ENCODE measurements at regions not wholly inside any gene's neighbourhood (a gene's known extent, or its start where the extent isn't known, plus 50 kb on each side); places are given as distances from the start of the nearest gene placed in this dataset.

DNA sequence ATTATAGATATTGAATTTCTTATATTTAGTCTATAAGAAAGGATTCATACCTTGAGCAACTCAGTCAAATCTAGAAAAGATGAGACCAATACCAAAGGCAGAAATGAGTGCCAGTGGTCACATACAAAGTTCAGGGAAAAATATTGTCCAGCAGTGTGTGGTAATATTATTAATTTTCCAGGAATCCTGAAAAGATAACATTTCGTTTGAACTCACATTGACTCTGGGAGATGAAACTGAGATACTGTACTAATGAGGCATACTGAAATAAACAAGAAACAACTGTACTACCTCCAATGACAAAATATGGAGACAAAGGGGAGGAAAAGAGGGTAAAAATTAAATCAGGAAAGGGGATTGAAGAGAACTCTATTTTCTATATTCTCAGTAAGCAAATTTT lies 212.4 kb downstream of the TRAM1L1 start:
- no peak for DNase-seq
- Mint-ChIP-seq H3K4me1 (no peaks in the 10 kb centered on the region), H3K27me3 (ENCODE audit: low read depth in 3 of 3) (no peaks in the 10 kb centered on the region), H3K36me3 (no peaks in the 10 kb centered on the region), H3K27ac (no peak overlapping the region), H3K4me3 (no peak overlapping the region), H3K9me3 (no peaks in the 10 kb centered on the region)
- no peak overlapping the region for H2AFZ ChIP-seq (ENCODE audit: insufficient read depth, low read depth, low read length, poor library complexity, severe bottlenecking)
- no peak overlapping the region for H3K4me3 ChIP-seq (replicated peaks in 1 of 3; ENCODE audit: low read depth in 2 of 3, low read length in 3 of 3)
- intact Hi-C loops (cut with micrococcal nuclease): no loop called here
- H3K27me3 ChIP-seq (ENCODE audit: control insufficient read depth in 2 of 2, insufficient read depth in 2 of 2, low read length in 2 of 2): no peaks in the 10 kb centered on the region
- H3K9ac ChIP-seq (ENCODE audit: insufficient read depth, low read length, poor library complexity, severe bottlenecking): no peak overlapping the region
- no peaks in the 10 kb centered on the region for H3K36me3 ChIP-seq (replicated peaks in 1 of 2; ENCODE audit: control insufficient read depth in 1 of 2, insufficient read depth in 2 of 2, low read length in 2 of 2)
- no peaks in the 10 kb centered on the region for H3K79me2 ChIP-seq (ENCODE audit: insufficient read depth, low read length)
- H4K20me1 ChIP-seq (ENCODE audit: insufficient read depth, low read length): no peaks in the 10 kb centered on the region
- H3K9me3 ChIP-seq (replicated peaks in 1 of 2; ENCODE audit: control insufficient read depth in 1 of 2, insufficient read depth in 1 of 2, low read length in 2 of 2): no peaks in the 10 kb centered on the region
- no CpG with 5 or more reads among the region's 1 CpG for WGBS (ENCODE audit: insufficient coverage)
- TF ChIP-seq, protein P1, sequence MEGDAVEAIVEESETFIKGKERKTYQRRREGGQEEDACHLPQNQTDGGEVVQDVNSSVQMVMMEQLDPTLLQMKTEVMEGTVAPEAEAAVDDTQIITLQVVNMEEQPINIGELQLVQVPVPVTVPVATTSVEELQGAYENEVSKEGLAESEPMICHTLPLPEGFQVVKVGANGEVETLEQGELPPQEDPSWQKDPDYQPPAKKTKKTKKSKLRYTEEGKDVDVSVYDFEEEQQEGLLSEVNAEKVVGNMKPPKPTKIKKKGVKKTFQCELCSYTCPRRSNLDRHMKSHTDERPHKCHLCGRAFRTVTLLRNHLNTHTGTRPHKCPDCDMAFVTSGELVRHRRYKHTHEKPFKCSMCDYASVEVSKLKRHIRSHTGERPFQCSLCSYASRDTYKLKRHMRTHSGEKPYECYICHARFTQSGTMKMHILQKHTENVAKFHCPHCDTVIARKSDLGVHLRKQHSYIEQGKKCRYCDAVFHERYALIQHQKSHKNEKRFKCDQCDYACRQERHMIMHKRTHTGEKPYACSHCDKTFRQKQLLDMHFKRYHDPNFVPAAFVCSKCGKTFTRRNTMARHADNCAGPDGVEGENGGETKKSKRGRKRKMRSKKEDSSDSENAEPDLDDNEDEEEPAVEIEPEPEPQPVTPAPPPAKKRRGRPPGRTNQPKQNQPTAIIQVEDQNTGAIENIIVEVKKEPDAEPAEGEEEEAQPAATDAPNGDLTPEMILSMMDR (IDR thresholded peaks at IDR 0.05): no peak
- no peaks in the 10 kb centered on the region for H3K4me1 ChIP-seq (ENCODE audit: control insufficient read depth in 1 of 2, insufficient read depth in 2 of 2, low read length in 2 of 2)
- H3K27ac ChIP-seq (ENCODE audit: low read depth in 1 of 2, low read length in 2 of 2): no peak overlapping the region
- H3K4me2 ChIP-seq (replicated peaks; ENCODE audit: extremely low read depth, low read length, poor library complexity, severe bottlenecking): no peak overlapping the region

DNA sequence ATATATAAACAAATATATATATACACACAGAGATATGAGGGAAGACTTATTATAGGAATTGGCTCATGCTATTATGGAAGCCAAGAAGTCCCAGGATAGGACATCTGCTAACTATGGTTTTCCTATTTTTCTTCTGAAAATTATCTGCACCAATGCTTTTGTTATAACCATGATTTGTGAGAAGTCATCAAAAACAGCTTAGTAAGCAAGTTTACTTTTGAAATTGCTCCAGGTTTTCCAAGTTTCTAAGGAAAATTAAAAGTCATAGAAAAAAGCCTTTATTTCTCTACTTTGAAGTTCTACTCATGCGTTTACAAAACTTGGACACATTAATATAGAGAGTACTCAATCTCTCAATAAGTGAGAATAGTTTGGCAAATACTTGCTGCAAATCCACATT lies 213.1 kb downstream of the TRAM1L1 start:
- no peak overlapping the region for H3K4me2 ChIP-seq (replicated peaks; ENCODE audit: extremely low read depth, low read length, poor library complexity, severe bottlenecking)
- Mint-ChIP-seq H3K27ac (no peak overlapping the region), H3K27me3 (ENCODE audit: low read depth in 3 of 3) (no peaks in the 10 kb centered on the region), H3K4me1 (no peaks in the 10 kb centered on the region), H3K4me3 (no peak overlapping the region), H3K9me3 (no peaks in the 10 kb centered on the region), H3K36me3 (no peaks in the 10 kb centered on the region)
- H4K20me1 ChIP-seq (ENCODE audit: insufficient read depth, low read length): no peaks in the 10 kb centered on the region
- no CpG with 5 or more reads among the region's 1 CpG for WGBS (ENCODE audit: insufficient coverage)
- H2AFZ ChIP-seq (ENCODE audit: insufficient read depth, low read depth, low read length, poor library complexity, severe bottlenecking): no peak overlapping the region
- intact Hi-C loops (cut with micrococcal nuclease): no loop called here
- no peak overlapping the region for H3K27ac ChIP-seq (ENCODE audit: low read depth in 1 of 2, low read length in 2 of 2)
- no peak overlapping the region for H3K9ac ChIP-seq (ENCODE audit: insufficient read depth, low read length, poor library complexity, severe bottlenecking)
- H3K79me2 ChIP-seq (ENCODE audit: insufficient read depth, low read length): no peaks in the 10 kb centered on the region
- H3K9me3 ChIP-seq (replicated peaks in 1 of 2; ENCODE audit: control insufficient read depth in 1 of 2, insufficient read depth in 1 of 2, low read length in 2 of 2): no peaks in the 10 kb centered on the region
- no peaks in the 10 kb centered on the region for H3K4me1 ChIP-seq (ENCODE audit: control insufficient read depth in 1 of 2, insufficient read depth in 2 of 2, low read length in 2 of 2)
- H3K4me3 ChIP-seq (replicated peaks in 1 of 3; ENCODE audit: low read depth in 2 of 3, low read length in 3 of 3): no peak overlapping the region
- H3K27me3 ChIP-seq (ENCODE audit: control insufficient read depth in 2 of 2, insufficient read depth in 2 of 2, low read length in 2 of 2): no peaks in the 10 kb centered on the region
- H3K36me3 ChIP-seq (replicated peaks in 1 of 2; ENCODE audit: control insufficient read depth in 1 of 2, insufficient read depth in 2 of 2, low read length in 2 of 2): no peaks in the 10 kb centered on the region
- no peak for DNase-seq
- TF ChIP-seq, protein P1 (IDR thresholded peaks at IDR 0.05): no peak

Data from CD14-positive monocyte (primary cell).